ENCODE measurements at regions not wholly inside any gene's neighbourhood (a gene's known extent, or its start where the extent isn't known, plus 50 kb on each side); places are given as distances from the start of the nearest gene placed in this dataset.

GRCh38 chr7:98521089-98521692, 95.9 kb upstream of the NPTX2 start:
- no peak for TF ChIP-seq CTCF (IDR thresholded peaks at IDR 0.05)
- no peak for TF ChIP-seq POLR2A (IDR thresholded peaks at IDR 0.05)
- TF ChIP-seq POLR2AphosphoS5 (IDR thresholded peaks at IDR 0.05), result no peak
